NCI-H2029 treated with DMSO at 0.1 percent for 48 hours (cell line): ENCODE measurements at regions not wholly inside any gene's neighbourhood (a gene's known extent, or its start where the extent isn't known, plus 50 kb on each side); places are given as distances from the start of the nearest gene placed in this dataset.

Experiments
- DNase-seq: peaks from one replicate; lab custom pipeline; 2025; lab: John Stamatoyannopoulos, UW

DNA sequence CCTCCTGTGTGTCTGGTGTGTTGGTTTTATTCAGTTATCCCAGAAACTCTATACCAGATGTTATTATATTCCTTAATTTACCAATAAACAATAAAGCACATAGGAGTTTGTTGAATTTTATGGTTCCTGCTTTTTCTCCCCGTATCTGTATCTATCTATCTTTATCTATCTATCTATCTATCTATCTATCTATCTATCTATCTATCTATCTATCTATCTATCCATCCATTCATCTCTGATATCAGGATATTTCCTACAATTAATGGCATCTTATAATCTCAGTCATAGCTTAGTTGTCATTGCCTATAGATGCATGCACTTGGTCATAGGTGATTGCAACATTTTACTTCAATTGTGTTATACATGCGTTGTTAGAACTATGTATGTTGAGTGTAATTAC is 500.2 kb upstream of the ZEB2 start:
- DNase-seq: no peak

DNA sequence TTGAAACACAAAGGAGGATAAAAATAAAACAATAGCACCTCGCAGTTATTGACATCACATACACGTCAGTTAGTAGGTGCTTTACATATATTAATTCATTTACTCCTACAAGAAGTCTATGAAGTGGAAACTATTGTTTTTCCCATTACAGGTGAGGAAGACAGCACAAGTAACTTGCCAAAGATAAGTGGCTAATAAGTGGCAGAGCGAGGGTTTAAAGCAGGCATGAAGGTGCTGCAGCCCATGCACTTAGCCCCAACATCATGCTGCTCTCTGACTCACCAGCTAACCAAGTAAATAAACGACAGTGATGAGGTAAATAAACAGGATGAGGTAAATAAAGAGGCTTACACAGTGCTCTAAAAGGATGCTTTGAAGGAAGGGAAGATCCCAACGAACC is 498.6 kb upstream of the ZEB2 start:
- no peak for DNase-seq

DNA sequence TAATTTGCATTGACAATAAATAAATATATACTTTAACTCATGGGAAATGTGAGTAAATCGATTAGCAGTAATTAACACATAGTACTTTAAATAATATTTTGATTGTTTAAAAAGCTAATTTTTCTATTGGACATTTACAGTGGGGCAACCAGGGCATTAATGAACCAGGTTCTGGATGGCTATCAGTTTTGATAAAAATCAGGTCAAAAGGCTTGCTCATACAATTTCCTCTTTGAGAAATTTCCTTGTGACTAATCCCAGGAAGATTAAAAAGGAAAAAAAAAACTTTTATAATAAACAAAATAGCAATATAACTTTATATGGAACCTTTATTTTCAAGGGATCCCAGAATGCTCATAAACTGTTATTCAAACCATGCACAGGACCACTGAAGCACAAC is 497.2 kb upstream of the ZEB2 start:
- DNase-seq: no peak

DNA sequence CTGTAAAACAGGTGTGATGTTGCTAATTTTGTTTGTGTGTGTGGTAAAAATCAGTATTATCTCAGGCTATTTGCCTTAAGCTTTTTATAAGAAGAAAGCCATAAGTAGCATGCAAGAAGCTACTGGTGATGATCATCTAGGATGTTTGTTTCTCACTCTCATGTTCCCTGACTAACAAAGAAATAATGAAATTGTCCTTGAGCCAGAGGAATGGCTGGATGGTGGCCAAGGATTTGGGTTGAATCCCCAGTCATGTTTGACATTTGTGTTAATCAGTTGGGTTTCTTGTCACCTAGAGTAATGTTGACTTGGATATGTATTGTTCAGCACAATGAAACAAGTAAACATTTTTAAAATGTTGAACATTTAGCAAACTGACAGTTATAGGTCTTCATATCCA is 496.8 kb upstream of the ZEB2 start:
- DNase-seq: peak; percentile 23

DNA sequence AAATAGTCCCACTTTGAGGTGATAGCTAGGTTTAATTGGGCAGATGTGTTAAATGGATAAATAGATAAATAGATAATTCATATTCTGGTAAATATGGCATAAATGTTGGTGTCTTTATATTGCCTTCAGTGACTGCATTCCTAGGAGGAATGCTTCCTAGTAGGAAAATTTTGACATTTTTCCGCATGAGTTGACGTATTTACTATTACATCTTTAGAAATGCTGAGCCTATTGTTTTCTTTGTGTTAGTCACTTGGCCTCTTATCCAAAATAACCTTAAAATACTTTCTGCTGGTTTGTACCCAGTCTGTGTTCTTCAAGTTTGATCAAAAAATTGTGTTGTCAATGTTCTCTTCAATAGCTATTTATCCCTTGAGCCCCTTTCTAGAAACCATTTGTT is 495.6 kb upstream of the ZEB2 start:
- no peak for DNase-seq

DNA sequence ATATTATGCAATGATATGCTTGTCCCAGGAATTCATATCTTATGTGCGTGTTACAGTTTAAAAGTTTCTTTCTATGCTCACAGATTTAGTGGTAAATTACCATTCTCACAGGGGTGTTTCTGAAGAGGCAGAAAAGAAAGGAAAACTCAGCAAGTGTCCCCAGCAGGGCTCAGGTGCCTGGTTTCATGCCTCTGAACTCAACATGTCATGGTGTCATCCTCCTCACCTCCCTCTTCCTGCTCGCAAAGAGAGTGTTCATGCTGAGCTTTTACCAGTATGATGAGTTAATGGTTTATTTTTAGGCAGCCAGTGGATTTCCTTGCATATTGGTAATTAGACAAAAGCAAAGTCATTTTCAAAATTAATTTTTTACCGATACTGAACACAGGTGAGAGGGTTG is 492.9 kb upstream of the ZEB2 start:
- no peak for DNase-seq

DNA sequence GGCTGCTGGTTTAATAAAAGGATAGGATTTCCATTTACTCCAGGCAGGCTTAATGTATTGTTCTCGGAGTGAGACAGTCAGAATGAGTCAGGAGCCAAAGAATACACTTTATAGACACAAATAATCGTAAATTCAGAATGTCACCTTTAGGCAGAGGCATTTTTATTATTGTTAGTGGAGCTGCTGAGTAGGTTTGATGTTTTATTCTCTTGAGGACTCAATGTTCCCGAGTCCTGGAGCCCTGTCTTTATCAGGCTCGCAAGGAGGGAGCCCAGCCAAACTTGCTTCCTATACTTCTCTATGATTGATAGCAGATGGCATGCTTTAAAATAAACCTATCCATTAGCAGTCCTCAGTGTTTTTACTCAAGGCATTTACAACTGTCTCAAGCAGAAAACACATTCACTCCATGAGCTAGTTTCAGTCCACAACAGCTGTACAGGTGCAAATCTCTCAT is 492.3 kb upstream of the ZEB2 start:
- DNase-seq: no peak

DNA sequence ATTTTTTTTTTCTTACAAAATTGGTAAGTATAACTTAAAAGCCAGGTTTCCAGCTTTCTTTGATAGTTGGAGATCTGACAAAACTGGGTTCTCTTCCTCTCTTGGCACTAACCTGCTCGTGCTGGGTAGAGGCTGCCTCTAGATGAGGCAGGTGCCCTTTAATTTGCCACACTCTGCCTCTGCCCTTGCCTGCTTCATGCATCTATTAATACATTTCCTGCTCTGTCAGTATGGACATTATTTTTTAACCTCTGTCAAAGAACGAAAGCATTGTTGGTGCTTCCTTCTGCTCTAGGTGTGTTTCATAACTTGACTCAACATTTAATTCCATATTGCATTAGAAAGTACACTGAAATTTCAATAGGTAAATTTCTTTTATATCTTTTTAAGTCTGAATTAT is 490.7 kb upstream of the ZEB2 start:
- DNase-seq: no peak

DNA sequence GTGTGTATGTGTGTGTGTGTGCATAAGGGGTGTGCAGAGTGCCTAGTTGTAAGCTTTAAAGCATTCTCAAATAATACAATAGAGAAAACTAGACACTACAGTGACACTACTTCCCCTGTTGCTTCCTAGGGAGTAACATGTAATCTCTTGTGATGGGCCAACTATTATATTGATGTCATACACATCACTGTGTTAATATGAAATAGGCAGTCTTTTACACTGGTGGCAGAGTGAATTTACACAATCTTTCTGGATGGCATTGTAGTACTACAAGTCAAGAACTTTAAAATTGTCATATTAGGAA is 488.0 kb upstream of the ZEB2 start:
- no peak for DNase-seq

DNA sequence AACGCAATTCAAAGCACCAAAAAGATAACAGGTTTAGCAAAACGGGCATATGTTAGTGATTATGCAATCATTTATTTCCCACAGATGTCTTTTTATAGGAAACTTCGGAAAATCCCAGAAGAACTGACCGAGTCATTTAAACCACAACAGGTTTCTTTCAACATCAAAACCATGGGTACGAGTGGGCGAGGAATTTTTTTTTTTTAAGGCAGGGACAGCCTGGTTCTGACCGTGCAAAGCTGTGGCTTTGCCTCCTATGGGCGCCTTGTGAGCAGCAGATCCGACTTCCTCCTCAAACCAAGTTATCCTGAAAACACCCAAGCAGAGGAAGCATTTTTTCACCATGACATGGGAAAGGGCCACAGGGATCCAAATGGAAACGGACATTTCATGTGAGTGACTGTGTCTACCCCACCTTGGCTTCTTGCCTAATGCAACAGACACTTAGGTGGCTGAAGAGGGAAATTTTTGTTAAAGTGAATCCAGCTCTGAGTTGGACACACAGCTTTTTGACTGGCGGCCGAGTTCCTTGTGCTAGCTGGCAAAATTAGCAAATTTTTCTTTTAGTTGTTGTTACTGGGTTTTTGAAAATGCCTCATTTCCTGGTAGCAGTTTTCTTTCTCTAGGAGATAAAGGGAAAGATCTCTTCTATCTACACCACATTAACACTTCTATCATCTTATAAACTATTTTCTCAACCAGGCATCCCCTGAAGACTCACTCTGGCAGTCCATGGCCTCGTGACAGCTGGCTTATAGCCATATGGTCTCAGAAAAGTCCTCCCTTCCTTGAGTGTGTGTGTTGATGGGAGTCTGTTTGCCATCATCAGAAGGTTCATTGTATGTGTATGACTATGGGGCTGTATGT is 487.4 kb upstream of the ZEB2 start:
- peak; percentile 51 for DNase-seq

DNA sequence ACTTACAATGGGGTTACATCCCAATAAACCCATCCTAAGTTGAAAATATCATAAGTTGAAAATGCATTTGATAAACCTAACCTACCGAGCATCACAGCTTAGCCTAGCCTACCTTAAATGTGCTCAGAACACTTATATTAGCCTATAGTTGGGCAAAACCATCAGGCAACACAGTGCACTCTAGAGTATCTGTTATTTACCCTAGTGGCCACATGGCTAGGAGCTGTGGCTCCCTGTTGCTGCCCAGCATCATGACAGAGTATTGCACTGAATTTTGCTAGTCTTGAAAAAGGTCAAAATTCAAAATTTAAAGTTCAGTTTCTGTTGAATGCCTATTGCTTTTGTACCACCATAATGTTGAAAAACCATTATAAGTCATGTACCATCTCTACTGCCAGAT is 482.7 kb upstream of the ZEB2 start:
- DNase-seq: no peak

DNA sequence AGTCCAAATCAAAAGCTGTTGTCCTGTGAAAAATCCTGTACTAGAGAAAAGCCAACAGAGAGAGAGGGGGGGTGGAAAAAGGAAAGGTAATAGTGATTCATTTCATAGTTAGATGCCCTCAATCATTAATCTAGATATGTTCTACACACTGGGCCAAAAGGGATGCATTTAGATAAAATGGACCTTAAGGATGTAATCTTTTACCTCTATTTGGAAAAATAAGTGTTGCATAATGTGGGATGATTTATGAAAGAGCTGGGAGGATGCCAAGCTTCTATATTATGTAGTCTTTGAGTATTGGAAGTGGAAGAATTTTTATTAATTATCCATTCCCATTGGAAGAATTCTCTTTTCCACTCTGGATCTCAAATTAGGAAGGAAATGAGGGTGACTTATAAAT is 480.5 kb upstream of the ZEB2 start:
- DNase-seq: no peak

DNA sequence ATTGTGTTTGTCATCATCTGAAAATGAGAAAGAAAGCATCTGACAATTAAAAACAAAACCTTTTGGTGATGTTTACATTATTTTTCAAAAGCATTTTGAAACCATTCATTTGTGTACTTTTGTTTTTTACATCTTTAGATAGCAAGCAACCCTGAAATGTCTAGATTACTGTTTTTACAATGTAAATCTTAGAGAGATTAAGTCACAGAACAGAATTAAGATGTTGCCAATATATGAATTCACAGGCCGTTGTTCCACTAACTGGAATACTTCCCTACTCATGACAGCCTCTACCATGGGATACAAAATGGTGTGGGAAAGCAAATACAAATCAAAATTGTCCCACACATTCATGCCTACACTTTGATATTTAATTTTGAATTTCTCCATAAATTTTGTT is 480.0 kb upstream of the ZEB2 start:
- DNase-seq: no peak

DNA sequence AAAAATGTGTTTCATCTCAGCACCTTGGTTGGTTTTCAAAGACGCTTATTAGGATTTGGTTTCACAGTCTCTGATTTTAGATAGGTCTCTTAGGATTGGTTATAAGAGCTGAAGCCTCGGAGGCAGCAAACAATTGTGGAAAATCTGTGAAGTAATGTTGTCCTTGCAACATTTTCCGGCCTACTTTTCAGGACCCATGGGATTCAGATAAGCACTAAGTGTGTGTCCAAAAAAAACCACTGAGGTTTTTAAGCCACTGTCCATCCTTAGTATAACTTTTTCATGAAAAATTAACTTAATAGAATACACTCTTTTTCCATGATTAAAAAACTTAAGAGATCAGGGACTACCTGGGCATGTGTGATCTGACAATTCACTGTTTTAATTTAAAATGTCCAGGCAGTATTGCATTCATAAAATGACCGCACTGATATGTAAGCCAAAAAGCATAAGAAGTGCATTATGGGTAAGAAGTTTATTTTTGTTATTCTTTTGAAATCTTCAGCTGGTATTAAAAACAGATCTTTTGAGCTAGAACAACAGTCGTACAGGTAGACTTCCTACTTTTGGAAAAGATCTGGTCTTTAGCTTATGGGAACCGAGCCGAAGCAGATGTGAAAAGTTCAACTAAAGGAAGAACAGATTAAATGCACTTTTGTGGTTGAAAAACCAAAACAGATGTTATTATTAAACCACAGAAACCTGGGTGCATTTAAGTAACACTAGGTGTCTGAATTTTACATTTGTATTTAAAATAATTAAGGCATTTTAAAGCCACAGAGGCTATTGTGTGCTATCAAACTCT is 479.4 kb upstream of the ZEB2 start:
- no peak for DNase-seq

DNA sequence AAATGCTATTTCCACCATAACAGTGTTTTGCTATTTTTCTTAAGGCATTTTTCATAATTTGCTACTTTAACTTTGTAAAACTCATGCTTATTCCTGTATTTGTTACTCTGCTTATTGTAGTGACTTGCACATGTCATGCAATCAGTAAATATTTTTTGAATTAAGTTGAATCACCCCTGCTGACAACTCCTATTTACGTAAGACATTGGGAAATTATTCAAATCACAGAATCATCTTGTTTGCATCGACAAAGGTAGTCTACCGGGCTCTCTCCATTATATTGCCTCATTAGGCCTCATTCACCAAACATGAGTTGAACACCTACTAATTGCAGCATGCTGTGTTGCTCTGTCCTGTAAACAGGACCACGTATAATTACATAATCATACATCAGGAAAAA is 478.5 kb upstream of the ZEB2 start:
- DNase-seq: no peak

DNA sequence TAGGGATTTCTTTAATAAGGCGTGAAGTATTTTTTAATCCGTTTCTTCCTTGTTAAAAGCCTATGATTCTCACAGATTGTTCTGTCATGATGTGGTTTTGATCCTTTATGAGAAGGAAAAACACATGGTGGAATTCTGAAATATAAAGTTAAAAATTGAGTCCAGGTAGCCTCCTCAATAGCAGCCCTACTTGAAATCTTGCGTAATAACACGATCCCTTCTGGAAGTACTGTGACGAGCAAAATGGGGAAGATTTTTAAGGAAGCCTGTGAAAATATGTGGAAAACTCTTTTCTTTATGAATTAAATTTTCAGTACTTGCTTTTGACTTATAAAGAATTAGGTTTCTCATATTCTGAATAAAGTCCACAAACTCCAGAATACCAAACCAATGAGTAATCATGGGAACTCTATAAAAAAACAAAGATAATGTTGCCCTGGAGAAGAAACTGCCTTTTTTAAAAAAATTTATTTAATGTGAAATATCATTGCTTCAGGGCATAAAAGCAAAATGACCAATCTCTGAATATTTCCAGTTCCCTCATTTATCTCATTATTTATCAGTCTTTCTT is 476.4 kb upstream of the ZEB2 start:
- no peak for DNase-seq

DNA sequence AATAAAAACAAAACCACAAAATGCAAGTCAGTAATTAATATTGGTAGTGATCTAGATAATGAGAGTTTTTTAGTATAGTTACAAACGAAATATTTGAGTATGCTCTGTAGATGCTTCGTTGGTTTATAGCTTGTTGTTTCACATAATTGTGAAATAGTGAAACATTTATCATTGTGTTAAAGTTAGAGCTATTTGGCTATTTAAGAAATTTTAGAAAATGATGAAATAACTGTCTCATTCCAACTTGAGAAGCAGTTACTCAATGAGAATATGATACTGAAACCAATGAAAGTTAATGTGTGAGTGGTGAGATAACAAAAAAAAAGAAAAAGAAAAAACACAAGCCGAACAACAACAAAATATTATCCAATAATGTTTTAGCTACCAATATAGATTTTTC is 475.6 kb upstream of the ZEB2 start:
- DNase-seq: no peak

DNA sequence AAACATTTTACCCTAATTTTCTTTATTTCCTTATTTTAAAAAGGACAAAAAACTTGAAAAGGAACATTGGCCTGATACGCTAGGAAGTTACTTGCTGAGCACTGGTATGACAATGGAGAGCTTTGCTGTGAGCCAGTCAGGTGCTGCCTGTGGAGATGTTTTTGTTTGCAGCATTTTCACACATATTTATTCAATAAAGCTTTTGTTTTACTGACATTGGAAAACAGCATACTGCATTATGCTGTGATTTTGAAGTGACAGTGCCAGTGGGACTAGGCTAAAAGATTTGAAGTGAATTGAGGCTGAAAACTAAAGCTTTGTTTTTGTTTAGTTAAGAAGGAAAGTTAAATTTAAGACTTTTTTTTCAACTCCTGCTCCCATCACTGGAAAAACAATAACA is 470.7 kb upstream of the ZEB2 start:
- DNase-seq: no peak

DNA sequence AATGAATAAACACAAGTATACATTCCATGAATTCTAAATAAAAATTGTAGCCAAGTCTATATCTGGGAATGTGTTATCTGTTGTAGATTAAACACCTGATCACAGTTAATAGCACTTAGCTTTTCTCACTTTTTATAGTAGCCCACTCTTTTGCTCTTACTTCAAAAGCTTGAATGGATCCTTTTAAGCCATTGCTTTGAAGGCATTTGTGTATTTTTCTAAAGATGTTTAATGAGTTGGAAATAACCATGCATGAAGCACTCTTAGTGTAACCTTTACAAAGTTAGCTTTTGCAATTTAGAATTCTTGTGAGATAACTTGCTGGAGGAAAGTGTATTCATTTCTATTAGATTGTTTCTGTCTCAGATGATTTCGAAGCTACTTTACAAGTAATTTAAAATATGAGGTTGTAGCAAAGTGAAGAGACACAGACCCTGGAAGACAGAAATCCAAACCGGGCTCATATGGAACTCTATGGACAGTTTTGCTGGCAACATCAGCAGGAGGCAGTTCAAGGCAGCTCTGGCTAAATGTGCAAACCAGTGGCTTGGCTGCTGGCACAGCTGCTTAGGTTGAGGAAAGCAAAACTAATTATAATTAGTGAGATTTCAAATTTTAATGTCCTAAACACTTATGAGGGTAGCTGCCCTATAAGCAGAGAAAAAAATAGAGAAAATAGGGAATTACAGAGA is 469.8 kb upstream of the ZEB2 start:
- no peak for DNase-seq

DNA sequence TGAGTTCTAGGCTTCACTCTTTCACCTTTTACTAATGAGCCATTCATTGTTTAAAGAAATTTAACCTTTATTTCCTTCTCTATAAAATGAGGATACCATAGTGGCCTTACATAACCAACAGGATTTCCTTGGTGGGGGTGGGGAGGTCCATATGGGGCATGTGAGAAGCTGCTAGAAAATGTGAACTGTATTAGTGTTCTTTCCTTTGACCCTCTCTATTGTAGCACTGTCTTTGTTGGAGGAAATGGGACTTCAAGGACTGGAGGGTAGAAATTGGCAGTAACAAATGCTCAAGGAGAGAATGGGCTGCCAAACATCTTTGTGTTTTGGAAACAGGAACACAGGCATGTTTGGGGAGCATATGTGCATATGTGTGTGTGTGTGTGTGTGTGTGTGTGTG is 468.7 kb upstream of the ZEB2 start:
- DNase-seq: no peak

DNA sequence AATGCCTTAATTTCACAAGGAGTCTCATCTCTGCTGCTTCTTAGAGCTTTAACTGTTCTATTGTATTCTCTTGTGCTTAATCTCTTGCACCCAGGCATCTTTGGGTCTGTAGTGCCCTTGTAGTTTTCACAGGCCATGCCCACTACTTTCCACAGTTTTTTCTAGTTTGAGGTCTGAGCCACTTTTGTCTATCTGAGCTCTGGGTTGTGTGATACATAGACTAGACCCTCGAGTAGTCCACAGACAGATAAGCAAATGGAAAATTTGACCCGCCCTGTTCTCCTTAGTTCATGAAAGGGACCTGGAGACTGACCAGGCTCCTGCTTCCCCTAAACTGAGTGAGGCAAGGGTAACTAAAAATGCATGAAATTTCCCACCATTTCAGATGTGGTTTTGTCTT is 466.8 kb upstream of the ZEB2 start:
- no peak for DNase-seq

DNA sequence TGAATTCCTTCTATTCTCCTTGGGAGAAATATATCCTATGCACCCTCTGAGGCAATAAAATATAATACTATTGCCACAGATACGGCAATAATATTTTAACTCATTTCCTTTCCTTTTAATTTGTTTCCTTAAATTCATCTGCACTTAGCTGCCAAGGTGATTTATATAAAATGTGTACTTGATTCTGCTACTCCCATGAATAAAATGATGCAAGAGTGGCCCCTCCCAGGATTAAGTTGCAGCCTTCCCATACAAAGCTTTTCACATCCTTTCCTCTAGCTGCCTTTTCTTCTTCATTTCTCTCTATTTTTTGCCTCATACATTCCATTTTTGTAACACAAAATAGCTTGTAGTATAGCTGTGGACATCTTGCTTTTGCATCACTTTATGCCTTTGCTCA is 464.1 kb upstream of the ZEB2 start:
- DNase-seq: no peak

DNA sequence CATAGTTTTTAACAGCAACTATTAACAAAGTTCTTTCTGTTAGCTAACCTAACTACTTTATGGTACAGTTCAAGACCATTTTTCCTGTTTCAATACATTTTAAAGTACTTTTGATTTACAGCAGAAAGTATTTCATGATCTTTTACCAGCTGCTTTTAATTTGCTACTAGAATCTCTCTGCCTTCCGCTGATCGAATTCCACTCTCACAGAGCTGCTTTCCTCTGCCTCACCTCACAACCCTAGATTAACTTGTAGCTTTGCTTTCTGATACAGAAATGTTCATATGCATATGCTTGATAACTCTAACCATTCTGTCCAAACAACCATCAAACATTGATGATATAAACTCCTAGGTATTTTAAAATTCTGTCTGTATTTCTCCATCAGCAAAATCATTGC is 463.2 kb upstream of the ZEB2 start:
- DNase-seq: no peak
